ENCODE measurements at regions not wholly inside any gene's neighbourhood (a gene's known extent, or its start where the extent isn't known, plus 50 kb on each side); places are given as distances from the start of the nearest gene placed in this dataset.
"Not testable (repeated sequence)": the region's sequence is repeated elsewhere in the genome, so short reads cannot be mapped to it uniquely, and the experiment has no call there.

GRCh38 chr4:111359602-111360001, 736.7 kb upstream of the PITX2 start:
- no peak for DNase-seq (ENCODE audit: low read depth in 2 of 3, low spot score in 2 of 3)

DNA sequence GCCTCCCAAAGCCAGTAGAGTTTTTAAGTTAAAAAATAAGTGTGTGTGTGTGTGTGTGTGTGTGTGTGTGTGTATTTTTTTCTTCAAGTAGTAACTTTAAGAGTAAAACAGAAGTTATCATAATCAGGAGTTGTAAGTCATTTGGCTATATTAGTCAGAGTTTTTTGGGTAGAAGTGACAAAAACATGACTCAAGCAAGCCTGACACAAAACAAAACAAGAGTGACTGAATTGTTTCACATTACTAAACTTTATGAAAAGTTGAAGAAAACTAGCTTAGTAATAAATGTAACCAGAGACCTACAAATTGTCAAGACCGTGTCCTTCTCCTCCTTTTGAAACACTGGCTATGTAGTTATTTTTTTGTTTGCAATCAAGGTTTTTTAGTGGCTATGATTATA, 738.0 kb upstream of the PITX2 start:
- no peak for DNase-seq (ENCODE audit: low read depth in 2 of 3, low spot score in 2 of 3)

DNA sequence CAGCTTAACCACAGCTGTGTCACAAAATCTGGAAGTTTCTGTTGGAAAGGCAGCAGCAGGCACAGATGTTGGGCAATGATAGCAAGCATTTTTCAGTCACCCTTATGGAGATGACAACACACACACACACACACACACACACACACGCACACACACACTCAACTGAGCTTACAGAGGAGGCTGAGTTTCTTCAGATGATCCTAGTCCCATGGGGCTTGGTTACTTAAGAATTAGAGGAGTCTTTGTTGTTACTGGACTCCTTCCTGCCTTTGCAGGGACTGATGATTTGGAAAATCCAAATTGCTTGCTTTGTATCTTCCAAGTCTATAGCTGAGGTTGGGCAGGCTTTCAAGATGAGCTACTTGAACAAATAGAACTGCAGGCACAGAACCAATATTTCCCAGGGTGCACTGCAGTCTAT, 740.1 kb upstream of the PITX2 start:
- no peak for DNase-seq (ENCODE audit: low read depth in 2 of 3, low spot score in 2 of 3)

- not testable (repeated sequence) for DNase-seq (ENCODE audit: low read depth in 2 of 3, low spot score in 2 of 3)
These were observed 755.0 kb upstream of the PITX2 start for GRCh38 chr4:111377880-111378279.

GRCh38 chr4:111388561-111388960, 756.7 kb upstream of the FAM241A start:
- DNase-seq (ENCODE audit: low read depth in 2 of 3, low spot score in 2 of 3), result no peak

DNA sequence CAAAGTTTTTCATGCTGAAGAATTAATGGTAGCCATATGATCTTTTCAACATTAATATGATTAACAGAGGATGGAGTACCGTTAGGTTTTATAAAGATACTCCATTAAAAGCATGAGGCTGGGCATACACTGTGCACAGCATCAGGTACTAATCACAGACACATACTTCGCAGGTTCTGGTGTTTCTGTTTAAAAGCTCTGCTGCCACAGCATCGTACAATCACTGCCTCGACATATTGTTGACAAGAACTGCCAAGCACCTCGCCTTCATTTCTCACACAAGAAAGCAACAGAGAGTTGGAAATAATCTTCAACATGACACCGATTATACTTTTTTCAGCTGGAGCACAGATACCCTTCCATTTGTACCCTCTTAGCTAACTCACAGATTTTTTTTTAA, 753.4 kb upstream of the FAM241A start:
- no peak for DNase-seq (ENCODE audit: low read depth in 2 of 3, low spot score in 2 of 3)

DNA sequence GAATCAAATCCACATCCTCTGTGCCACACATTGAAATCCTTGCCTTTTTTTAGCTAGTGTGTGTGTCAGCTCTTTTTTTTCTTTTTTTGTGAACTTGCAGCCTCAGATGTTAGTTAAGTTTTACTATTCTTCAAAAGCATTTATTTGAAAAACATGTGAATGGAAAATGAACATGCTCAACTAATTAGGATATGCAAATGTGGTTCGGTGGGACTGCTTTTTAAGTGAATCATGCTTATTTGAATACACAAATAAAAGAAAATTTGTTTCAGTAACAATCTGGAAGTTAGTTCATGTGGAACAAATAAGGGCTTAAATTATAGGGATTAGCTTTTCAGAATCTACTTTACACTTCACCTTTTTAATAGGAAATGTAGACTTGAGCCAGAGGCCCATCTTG, 751.5 kb upstream of the FAM241A start:
- DNase-seq (ENCODE audit: low read depth in 2 of 3, low spot score in 2 of 3), result no peak

- no peak for DNase-seq (ENCODE audit: low read depth in 2 of 3, low spot score in 2 of 3)
These were observed 746.3 kb upstream of the FAM241A start for GRCh38 chr4:111398906-111399330.

DNA sequence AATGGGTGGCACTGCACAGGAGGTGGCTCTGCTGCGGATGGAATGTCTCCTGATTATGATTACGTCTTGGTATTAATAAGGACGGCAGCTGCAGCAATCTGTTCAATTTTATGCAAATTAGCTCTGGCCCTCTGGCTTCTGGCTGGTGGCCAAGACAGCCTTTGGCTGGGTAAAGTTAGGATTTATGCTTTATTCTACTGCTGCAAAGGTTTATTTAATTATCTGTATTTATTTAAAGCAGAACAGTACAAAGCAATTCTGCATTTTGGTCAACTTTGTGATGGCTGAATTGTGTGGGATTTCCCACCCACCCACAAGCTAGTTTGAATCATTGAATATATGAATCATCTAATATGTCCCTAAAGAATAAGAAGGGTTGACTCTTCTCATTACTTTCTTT, 745.6 kb upstream of the FAM241A start:
- no peak for DNase-seq (ENCODE audit: low read depth in 2 of 3, low spot score in 2 of 3)

- no peak for DNase-seq (ENCODE audit: low read depth in 2 of 3, low spot score in 2 of 3)
These were observed 744.5 kb upstream of the FAM241A start for GRCh38 chr4:111400741-111401140.

GRCh38 chr4:111404673-111405072, 740.6 kb upstream of the FAM241A start:
- DNase-seq (ENCODE audit: low read depth in 2 of 3, low spot score in 2 of 3), result no peak

- DNase-seq (ENCODE audit: low read depth in 2 of 3, low spot score in 2 of 3), result no peak
These were observed 739.3 kb upstream of the FAM241A start for GRCh38 chr4:111405989-111406388.

- no peak for DNase-seq (ENCODE audit: low read depth in 2 of 3, low spot score in 2 of 3)
These were observed 734.7 kb upstream of the FAM241A start for GRCh38 chr4:111410571-111410970.

DNA sequence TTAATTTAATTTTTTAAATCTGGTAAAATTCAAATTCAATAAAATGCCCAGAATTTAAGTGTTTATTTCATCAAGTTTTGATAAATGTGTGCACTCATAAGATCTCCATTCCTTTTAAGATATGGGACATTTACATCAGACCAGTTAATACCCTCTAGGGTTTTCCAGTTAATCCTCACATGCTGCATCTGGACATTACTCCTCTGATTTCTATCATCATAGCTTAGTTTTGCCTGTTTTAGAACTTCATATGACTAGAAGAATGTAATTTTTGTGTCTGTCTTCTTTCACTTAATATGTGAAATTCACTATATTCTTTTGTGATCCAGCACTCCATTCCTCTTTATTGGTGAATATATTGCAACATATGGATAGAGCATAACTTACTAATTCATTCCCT, 727.7 kb upstream of the FAM241A start:
- no peak for DNase-seq (ENCODE audit: low read depth in 2 of 3, low spot score in 2 of 3)

DNA sequence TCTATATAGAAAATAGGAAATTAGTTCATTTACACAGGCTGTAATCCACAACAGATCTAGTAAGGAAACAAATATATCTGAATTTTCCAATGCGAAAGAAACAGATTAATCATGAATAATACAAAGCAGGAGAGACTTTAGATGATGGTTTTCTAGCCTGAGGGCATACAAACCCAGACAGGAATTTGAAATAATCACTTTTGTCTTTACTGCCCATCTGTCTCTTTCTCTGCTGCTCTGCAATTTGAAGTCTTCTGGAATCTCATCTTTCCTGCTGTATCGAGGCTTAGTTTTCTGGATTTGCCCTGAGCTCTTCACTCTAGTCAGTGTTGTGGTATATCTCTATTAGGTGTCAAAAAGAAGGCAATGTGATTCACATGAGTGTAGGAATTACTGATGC, 711.8 kb upstream of the FAM241A start:
- DNase-seq (ENCODE audit: low read depth in 2 of 3, low spot score in 2 of 3), result no peak

DNA sequence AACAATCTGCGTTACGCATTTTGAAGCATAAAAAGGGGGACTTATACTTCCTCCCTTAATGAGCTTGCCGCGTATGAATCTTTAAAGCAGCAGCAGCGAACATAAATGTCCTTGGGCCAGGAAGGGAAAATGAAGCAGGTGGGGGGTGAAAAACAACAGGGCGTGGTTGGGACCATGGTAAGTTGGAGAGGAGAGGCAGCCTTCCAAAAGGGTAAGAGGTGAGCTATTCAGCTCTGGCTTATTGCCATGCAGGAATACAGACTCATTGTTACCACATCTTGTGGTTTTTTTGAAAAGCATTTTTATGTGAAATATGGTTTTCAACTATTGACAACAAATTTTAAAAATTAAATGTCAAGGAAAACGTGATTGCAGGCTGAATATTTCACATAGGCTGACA, 710.7 kb upstream of the FAM241A start:
- DNase-seq (ENCODE audit: low read depth in 2 of 3, low spot score in 2 of 3), result no peak

DNA sequence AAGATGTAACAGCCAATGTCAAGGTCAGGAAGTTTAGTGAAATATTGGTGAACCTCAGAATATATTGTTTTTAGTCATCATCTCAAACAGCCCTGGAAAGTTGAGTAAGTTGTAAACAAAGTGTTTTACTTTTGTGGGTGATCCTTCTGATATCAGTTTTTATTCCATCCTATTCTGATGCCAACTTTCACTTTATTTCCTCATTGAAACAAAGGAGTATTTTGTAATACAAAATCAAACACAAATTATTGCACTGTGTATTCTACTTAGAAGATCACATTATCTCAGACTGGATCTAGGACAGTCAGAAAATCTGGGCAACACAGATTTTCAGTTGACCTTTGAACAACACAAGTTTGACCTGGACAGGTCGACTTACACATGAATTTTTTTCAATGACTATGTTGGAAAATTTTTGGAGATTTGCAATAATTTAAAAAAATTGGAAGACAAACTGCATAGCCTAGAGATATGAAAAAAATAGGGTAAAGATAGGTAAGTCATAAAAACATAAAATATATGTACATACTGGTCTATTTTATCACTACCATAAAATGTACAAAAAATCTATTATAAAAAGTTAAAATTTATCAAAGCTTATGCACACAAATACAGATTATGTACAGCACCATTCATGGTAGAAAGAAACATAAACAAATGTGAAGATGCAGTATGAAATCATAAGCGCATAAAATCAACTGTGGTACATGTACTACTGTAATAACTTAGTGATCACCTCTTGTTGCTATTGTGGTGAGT, 709.1 kb upstream of the FAM241A start:
- no peak for DNase-seq (ENCODE audit: low read depth in 2 of 3, low spot score in 2 of 3)

DNA sequence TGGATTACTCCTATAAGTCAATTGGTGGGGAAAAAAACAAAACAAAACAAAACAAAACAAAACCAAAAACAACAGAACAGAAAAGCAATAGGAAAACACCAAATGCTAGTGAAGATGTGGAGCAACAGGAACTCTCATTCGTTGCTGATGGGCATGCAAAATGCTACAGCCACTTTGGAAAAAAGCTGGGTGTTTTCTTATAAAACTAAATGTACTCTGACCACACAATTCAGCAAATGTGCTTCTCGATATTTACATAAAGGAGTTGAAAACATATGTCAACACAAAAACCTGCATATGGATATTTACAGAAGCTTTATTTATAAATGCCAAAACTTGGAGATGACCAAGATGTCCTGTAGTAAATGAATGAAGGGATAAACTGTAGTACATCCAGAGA, 703.6 kb upstream of the FAM241A start:
- no peak for DNase-seq (ENCODE audit: low read depth in 2 of 3, low spot score in 2 of 3)

DNA sequence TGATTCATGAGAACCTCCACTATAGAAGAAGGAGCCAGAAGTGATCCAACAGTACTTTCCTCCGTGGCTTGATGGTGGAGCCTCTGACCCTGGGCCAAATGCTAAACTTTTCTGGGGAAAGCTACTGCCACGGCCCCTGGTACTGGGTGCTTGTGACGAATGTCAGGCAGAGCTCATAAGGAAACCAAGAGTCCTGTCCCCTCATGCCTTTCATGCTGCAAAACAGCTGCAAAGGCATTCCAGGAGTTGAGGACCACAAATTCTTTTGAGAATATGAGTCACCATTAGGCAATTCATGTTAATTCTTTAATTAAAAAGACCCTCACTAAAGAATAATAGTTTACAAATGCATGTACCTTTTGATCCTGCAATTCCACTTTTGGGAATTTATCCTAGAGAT, 700.4 kb upstream of the FAM241A start:
- not testable (repeated sequence) for DNase-seq (ENCODE audit: low read depth in 2 of 3, low spot score in 2 of 3)

- no peak for DNase-seq (ENCODE audit: low read depth in 2 of 3, low spot score in 2 of 3)
These were observed 695.6 kb upstream of the FAM241A start for GRCh38 chr4:111449657-111450056.

GRCh38 chr4:111450867-111451266, 694.4 kb upstream of the FAM241A start:
- no peak for DNase-seq (ENCODE audit: low read depth in 2 of 3, low spot score in 2 of 3)

DNA sequence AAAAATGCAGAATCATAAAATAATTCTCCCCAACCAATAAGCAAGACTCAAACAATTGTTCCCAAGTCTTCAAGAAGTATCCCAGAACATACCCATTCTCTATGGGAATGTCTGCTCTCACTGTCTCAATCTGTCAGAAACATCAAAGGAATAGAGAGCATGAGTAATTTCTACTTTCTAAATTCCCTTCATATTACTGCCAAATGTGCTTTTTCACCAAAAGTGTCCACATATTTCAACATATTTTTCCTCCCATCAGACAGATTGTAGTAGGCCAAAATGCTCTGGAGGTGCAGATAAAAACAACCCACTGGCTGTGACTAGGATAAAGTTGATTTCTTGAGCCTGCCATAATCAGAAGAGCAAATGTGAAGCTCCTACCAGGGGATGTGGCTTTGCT, 692.0 kb upstream of the FAM241A start:
- DNase-seq (ENCODE audit: low read depth in 2 of 3, low spot score in 2 of 3), result no peak

GRCh38 chr4:111454961-111455360, 690.3 kb upstream of the FAM241A start:
- no peak for DNase-seq (ENCODE audit: low read depth in 2 of 3, low spot score in 2 of 3)

Measured in hematopoietic multipotent progenitor cell (in vitro differentiated cells).